ENCODE measurements at regions not wholly inside any gene's neighbourhood (a gene's known extent, or its start where the extent isn't known, plus 50 kb on each side); places are given as distances from the start of the nearest gene placed in this dataset.

- TF ChIP-seq CTCF (IDR thresholded peaks at IDR 0.05 in 2 of 3, conservative IDR thresholded peaks at IDR 0.05 in 1 of 3; ENCODE audit: borderline replicate concordance in 1 of 3, insufficient read depth in 1 of 3, low read depth in 2 of 3, low read length in 2 of 3): no peak
- no peak for TF ChIP-seq REST (IDR thresholded peaks at IDR 0.05; ENCODE audit: low read depth)
- no peak for TF ChIP-seq EZH2 (IDR thresholded peaks at IDR 0.05)
- TF ChIP-seq EZH2phosphoT487 (IDR thresholded peaks at IDR 0.05; ENCODE audit: borderline replicate concordance): no peak
- no peak for TF ChIP-seq JUND (IDR thresholded peaks at IDR 0.05)
- no peak for TF ChIP-seq FOSL1 (IDR thresholded peaks at IDR 0.05; ENCODE audit: low read depth)
These were observed 58.2 kb upstream of the B3GAT1 start for GRCh38 chr11:134470238-134470637.

Measured in HCT116 (cell line).